B cell (primary cell): ENCODE measurements at regions not wholly inside any gene's neighbourhood (a gene's known extent, or its start where the extent isn't known, plus 50 kb on each side); places are given as distances from the start of the nearest gene placed in this dataset.

ENCODE experiments used
- EZH2 ChIP-seq: IDR thresholded peaks from 2 replicates; pipeline ENCODE4 v1.6.1; 2012; ENCODE audit warnings: borderline replicate concordance, low read depth, mild to moderate bottlenecking, moderate library complexity, low read length; ENCODE audit not compliant: insufficient read depth, poor library complexity, severe bottlenecking
- TF ChIP-seq, protein P1 (sequence below): fragments of 200-600 bp; IDR thresholded peaks from one replicate; pipeline ENCODE4 v1.8.0; 2022; ENCODE audit warnings: antibody characterized with exemption, mild to moderate bottlenecking

DNA sequence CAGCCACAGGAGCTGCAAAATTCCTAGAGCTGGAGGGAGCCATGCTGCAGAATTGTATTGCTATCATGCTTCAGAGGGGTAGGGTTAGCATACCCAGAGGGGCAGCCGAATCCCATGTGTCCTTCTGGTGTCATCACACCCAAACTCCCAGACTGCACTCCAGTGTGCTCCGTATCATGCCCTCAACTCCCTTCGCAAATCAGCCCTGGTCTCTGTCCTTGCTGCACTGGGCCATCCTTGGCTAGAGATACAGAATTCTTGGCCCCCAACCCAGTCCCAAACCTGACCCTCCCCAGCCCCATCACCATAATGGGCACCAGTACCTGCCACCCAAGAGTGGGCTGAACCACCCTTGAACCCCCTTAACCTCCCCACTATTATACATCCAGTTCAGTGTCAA lies 138.3 kb downstream of the ANKRD60 start:
- TF ChIP-seq, protein P1, sequence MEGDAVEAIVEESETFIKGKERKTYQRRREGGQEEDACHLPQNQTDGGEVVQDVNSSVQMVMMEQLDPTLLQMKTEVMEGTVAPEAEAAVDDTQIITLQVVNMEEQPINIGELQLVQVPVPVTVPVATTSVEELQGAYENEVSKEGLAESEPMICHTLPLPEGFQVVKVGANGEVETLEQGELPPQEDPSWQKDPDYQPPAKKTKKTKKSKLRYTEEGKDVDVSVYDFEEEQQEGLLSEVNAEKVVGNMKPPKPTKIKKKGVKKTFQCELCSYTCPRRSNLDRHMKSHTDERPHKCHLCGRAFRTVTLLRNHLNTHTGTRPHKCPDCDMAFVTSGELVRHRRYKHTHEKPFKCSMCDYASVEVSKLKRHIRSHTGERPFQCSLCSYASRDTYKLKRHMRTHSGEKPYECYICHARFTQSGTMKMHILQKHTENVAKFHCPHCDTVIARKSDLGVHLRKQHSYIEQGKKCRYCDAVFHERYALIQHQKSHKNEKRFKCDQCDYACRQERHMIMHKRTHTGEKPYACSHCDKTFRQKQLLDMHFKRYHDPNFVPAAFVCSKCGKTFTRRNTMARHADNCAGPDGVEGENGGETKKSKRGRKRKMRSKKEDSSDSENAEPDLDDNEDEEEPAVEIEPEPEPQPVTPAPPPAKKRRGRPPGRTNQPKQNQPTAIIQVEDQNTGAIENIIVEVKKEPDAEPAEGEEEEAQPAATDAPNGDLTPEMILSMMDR: no peak
- TF ChIP-seq EZH2: no peak
